Activated CD4-positive, alpha-beta memory T cell treated with anti-CD3 and anti-CD28 coated beads, Interleukin-2, amount 10 ng/mL, durations not matched to agents 7 days and 5 days (primary cell): ENCODE measurements at regions not wholly inside any gene's neighbourhood (a gene's known extent, or its start where the extent isn't known, plus 50 kb on each side); places are given as distances from the start of the nearest gene placed in this dataset.

ENCODE experiments used
- CTCF ChIA-PET: fragments of 350-600 bp; sonication (Branson Sonifier 250); formaldehyde crosslinking; loops from one replicate; lab custom pipeline; 2021; ENCODE audit warnings: antibody characterized with exemption, inconsistent platforms; lab: Charles Lee
- POLR2A ChIA-PET: fragments of 350-600 bp; sonication (Branson Sonifier 250); formaldehyde crosslinking; loops from one replicate; lab custom pipeline; 2021; ENCODE audit warnings: antibody characterized with exemption; lab: Charles Lee
- DNase-seq: peaks from one replicate; pipeline ENCODE4 v3.0.0-alpha.2; 2020
- H3K27ac Mint-ChIP-seq: one replicate; pipeline ENCODE4 v1.8.0; 2021; ENCODE audit warnings: mild to moderate bottlenecking, mixed read lengths
- H3K27me3 Mint-ChIP-seq: one replicate; pipeline ENCODE4 v1.8.0; 2021; ENCODE audit warnings: mixed read lengths
- H3K36me3 Mint-ChIP-seq: one replicate; pipeline ENCODE4 v1.8.0; 2021; ENCODE audit warnings: low read depth, mixed read lengths
- H3K4me1 Mint-ChIP-seq: one replicate; pipeline ENCODE4 v1.8.0; 2021; ENCODE audit warnings: mixed read lengths
- H3K4me3 Mint-ChIP-seq: one replicate; pipeline ENCODE4 v1.8.0; 2021; ENCODE audit warnings: mild to moderate bottlenecking, mixed read lengths
- H3K9me3 Mint-ChIP-seq: one replicate; pipeline ENCODE4 v1.8.0; 2021; ENCODE audit warnings: mixed read lengths

DNA sequence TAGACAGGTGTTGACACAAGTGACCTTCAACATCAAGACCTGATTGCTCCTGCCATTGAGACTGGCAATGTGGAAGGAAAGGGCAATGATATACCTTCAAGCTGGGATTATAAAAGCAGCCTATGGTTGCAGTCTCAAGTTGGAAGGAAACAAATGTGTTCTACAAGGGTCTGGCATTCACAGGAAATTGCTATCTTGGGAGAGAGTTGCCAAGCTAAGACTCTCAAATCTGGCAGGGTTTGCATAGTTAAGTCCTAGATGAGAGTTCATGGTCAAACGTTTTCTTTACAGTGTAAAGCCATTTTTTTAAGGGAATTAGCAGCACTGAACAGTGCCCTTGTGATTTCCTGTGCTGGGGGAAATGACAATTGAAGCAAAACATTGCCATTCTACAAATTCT is 546.9 kb upstream of the CFAP20DC start:
- DNase-seq: no peak
- no peak overlapping the region for H3K4me3 Mint-ChIP-seq
- H3K27me3 Mint-ChIP-seq: peaks cover 6% of the 10 kb centered on the region
- peaks cover 5% of the 10 kb centered on the region for H3K9me3 Mint-ChIP-seq
- ChIA-PET POLR2A (no interaction called here), CTCF (interaction anchor here (0.5 kb wide), 1 partner anchor 261 kb away, joined by 3 read pairs; no protein-coding TSS in a partner anchor)
- H3K36me3 Mint-ChIP-seq: no peaks in the 10 kb centered on the region
- H3K4me1 Mint-ChIP-seq: no peaks in the 10 kb centered on the region
- no peak overlapping the region for H3K27ac Mint-ChIP-seq

DNA sequence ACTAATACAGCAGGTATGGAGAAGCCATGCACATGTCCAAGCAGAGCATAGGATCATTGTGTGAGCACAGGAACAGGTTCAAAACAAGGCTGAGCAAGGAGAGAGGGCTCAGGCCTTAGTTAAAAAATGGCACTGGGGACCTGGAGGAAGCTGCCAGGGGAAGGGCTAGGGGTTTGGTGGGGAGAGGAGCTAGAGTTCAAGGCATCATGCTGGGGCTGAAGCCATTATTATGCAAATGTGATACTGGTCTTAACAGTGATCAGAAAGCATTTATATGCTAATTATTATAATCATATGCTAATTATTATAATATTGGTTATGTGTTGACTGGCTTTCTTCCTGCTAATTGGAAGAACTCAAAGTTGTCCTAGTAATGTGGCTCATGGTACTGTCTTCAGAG is 546.0 kb upstream of the CFAP20DC start:
- Mint-ChIP-seq H3K9me3 (peaks cover 5% of the 10 kb centered on the region), H3K27me3 (peaks cover 6% of the 10 kb centered on the region), H3K4me3 (no peak overlapping the region), H3K36me3 (no peaks in the 10 kb centered on the region), H3K4me1 (no peaks in the 10 kb centered on the region), H3K27ac (no peak overlapping the region)
- DNase-seq: no peak
- CTCF ChIA-PET: no interaction called here
- POLR2A ChIA-PET: no interaction called here

DNA sequence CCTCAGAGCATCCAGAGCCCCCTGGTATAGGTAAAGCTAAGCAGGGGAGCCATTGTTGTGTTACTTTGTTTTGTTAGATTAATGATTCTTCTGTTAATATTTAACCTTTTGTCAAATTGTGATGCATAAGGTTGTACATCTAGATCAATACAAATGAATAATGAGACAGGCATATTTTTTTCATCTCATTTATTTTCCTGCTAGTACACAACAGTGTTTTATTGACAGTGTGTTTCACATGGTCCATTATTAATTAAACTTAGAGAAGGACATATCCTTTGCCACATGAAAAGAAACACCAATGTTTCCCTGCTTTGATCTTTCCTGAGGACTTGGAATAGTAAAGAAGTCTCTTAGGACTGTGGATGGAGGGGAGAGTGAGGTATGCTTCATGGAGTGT is 543.6 kb upstream of the CFAP20DC start:
- H3K27ac Mint-ChIP-seq: no peak overlapping the region
- H3K4me1 Mint-ChIP-seq: no peaks in the 10 kb centered on the region
- H3K4me3 Mint-ChIP-seq: no peak overlapping the region
- no peak for DNase-seq
- ChIA-PET CTCF (interaction anchor here (0.5 kb wide), 1 partner anchor 264 kb away, joined by 5 read pairs; no protein-coding TSS in a partner anchor), POLR2A (no interaction called here)
- no peaks in the 10 kb centered on the region for H3K36me3 Mint-ChIP-seq
- peaks cover 5% of the 10 kb centered on the region for H3K9me3 Mint-ChIP-seq
- H3K27me3 Mint-ChIP-seq: peaks cover 6% of the 10 kb centered on the region

DNA sequence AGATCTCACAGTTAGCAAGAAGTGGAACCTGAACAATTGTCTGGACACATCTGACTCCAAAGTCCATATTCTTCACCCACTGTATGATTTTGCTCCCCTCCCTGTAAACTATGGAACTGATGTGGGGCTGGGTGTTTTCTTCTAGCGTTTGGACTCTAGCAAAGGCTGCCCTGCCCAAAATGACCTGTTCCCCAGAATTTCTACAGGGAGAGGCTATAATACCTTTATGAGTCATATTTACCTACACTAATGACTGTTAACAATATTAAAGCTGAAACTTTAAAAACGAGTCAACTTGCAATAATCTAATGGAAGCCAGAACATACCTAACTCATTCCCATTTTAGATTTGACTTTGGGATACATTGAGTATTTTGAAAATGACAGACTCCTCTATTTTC is 531.2 kb upstream of the CFAP20DC start:
- H3K4me3 Mint-ChIP-seq: no peak overlapping the region
- H3K4me1 Mint-ChIP-seq: peaks cover 5% of the 10 kb centered on the region

DNA sequence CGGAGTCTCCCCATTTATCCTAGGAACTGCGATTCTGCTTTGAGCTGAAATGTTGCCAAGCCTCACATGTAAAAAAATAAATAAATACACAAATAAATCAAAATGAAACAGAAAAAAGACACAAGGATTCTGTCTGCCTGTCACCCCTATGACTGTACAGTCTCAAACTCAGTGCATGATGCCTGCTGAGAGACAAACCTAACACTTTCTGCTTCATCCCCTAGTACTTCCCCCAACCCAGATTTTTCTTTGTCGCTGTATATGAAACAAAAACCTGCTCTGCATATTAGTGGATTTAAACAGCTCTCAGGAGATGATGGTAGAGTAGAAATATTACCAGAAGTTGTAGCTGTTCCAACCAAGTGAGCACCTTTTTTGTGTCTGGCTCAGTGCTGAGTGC is 530.7 kb upstream of the CFAP20DC start:
- ChIA-PET CTCF (no interaction called here), POLR2A (no interaction called here)
- H3K27ac Mint-ChIP-seq: no peak overlapping the region

More for the DNA sequence above, 531.2 kb upstream of the CFAP20DC start:
- Mint-ChIP-seq H3K27ac (no peak overlapping the region), H3K9me3 (peaks cover 4% of the 10 kb centered on the region), H3K36me3 (peaks cover 4% of the 10 kb centered on the region), H3K27me3 (no peaks in the 10 kb centered on the region)
- no peak for DNase-seq
- ChIA-PET CTCF (no interaction called here), POLR2A (no interaction called here)

DNA sequence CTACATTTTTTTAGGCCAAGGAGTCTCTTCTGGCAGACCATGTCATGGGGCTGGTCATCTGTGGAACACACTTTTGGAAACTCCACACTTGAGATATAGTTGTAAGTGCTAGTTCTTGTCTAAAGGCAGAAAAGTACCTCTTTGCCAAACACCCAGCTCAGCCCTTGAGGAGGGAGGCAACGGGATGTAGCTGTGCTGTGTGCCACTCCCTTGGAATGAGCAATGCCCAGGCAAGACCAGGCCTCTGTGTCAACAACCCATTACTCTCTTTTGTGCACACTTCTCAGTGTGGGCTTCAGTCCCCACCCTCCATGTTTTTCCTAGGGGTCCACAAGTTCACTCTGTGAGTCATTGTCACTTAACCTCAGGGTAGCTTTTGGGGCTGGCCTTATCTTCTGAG is 528.3 kb upstream of the CFAP20DC start:
- H3K4me3 Mint-ChIP-seq: no peak overlapping the region
- no peaks in the 10 kb centered on the region for H3K9me3 Mint-ChIP-seq
- no peaks in the 10 kb centered on the region for H3K36me3 Mint-ChIP-seq
- ChIA-PET POLR2A (no interaction called here), CTCF (interaction anchor here (0.6 to 2.4 kb wide), 5 partner anchors 9 to 887 kb away, joined by 4 to 9 read pairs (median 6); no protein-coding TSS in a partner anchor)
- DNase-seq: no peak
- peaks cover 5% of the 10 kb centered on the region for H3K4me1 Mint-ChIP-seq
- no peak overlapping the region for H3K27ac Mint-ChIP-seq
- no peaks in the 10 kb centered on the region for H3K27me3 Mint-ChIP-seq

More for the DNA sequence above, 530.7 kb upstream of the CFAP20DC start:
- DNase-seq: no peak
- H3K36me3 Mint-ChIP-seq: no peaks in the 10 kb centered on the region
- peaks cover 5% of the 10 kb centered on the region for H3K4me1 Mint-ChIP-seq
- no peaks in the 10 kb centered on the region for H3K27me3 Mint-ChIP-seq
- H3K9me3 Mint-ChIP-seq: no peaks in the 10 kb centered on the region
- no peak overlapping the region for H3K4me3 Mint-ChIP-seq

DNA sequence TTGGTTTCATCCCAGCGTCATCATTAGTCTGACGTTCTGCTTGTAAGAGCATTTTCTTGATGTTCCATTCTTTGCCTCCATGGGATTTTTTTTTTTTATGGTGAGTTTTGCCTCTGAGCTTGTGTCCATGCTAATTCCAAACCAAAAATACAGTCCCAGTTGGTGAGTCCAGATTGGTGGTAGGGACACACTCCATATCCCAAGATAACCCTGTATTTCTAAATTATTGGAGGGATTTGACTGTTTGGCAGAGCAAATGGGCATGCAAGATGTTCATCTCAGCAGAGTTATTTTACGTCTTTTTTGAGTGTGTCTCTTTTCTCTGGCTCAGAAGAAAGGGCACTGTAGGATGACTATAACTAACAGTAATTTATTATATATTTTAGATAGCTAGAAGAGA is 526.8 kb upstream of the CFAP20DC start:
- POLR2A ChIA-PET: no interaction called here
- CTCF ChIA-PET: interaction anchor here (0.8 to 2.5 kb wide), 10 partner anchors 9 to 1805 kb away, joined by 3 to 11 read pairs (median 4); no protein-coding TSS in a partner anchor
- Mint-ChIP-seq H3K27ac (no peak overlapping the region), H3K9me3 (no peaks in the 10 kb centered on the region), H3K4me3 (no peak overlapping the region), H3K36me3 (no peaks in the 10 kb centered on the region), H3K27me3 (no peaks in the 10 kb centered on the region), H3K4me1 (peaks cover 5% of the 10 kb centered on the region)
- no peak for DNase-seq

DNA sequence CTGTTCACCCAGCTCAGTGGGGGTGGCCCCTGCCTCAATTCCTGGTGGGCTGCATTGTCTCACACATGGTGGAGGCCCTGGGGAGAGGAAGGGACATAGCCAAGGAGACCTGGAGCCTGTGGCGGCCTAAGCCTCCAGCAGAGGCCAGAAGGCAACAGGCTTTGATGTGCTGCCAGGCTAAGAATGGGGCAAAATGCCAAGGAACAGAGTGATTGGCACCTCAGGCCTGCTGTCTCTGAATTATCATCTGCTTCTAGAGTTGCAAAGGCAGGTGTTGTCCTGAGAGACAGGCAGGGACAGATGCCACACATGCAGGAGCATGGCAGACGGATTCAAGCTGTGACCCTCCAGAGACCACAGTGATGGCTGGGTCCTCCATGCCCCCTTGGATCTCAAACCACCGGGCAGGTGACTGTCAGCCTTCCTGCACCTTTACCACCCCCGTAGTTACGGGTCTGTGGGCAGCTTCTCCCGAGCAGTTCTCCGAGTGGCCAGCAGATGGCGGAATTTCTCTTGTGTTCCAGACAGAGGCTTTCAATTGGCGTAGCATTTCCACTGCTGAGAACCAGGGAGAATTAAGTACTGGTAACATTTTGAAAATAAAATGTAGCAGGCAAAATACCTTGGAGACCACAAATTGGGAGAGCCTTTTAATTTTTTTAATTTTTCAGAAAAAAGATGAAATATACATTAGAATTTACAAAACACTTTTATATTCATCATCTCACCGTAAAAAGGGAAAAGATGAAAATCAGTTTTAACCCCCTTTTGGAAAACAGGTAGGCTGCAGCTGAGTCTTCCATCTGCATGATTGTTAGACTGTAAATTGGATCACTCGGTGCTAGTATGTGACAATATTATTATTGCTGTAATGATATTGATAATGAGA is 525.5 kb upstream of the CFAP20DC start:
- no peak overlapping the region for H3K27ac Mint-ChIP-seq
- H3K27me3 Mint-ChIP-seq: no peaks in the 10 kb centered on the region
- DNase-seq: peak; percentile 84
- no peaks in the 10 kb centered on the region for H3K36me3 Mint-ChIP-seq
- no peaks in the 10 kb centered on the region for H3K9me3 Mint-ChIP-seq
- CTCF ChIA-PET: interaction anchor here (0.6 to 2.6 kb wide), 24 partner anchors 8 to 1807 kb away, joined by 3 to 22 read pairs (median 3); no protein-coding TSS in a partner anchor
- no peak overlapping the region for H3K4me3 Mint-ChIP-seq
- no peaks in the 10 kb centered on the region for H3K4me1 Mint-ChIP-seq
- POLR2A ChIA-PET: interaction anchor here (1.1 kb wide), 1 partner anchor 282 kb away, joined by 3 read pairs; no protein-coding TSS in a partner anchor

DNA sequence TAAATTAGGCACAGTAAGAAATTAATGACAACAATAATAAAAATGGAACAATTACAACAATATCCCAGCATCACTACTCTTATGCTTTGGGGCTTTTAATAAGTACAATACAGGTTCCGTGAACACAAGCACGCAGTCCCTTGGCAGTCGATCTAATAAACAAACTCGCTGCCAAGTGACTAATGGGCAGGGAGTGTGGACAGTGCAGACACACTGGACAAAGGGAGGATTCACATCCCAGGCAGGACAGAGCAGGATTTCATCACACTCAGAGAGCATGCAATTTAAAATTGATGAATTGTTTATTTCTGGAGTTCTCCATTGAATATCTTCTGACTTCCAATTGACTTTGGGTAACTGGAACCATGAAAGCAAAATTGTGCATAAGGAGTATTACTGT is 524.1 kb upstream of the CFAP20DC start:
- no peaks in the 10 kb centered on the region for H3K9me3 Mint-ChIP-seq
- H3K27ac Mint-ChIP-seq: no peak overlapping the region
- DNase-seq: no peak
- no peak overlapping the region for H3K4me3 Mint-ChIP-seq
- H3K27me3 Mint-ChIP-seq: no peaks in the 10 kb centered on the region
- POLR2A ChIA-PET: no interaction called here
- CTCF ChIA-PET: interaction anchor here (1.4 to 2.6 kb wide), 4 partner anchors 16 to 284 kb away, joined by 3 to 22 read pairs (median 6); no protein-coding TSS in a partner anchor
- H3K4me1 Mint-ChIP-seq: no peaks in the 10 kb centered on the region
- no peaks in the 10 kb centered on the region for H3K36me3 Mint-ChIP-seq

DNA sequence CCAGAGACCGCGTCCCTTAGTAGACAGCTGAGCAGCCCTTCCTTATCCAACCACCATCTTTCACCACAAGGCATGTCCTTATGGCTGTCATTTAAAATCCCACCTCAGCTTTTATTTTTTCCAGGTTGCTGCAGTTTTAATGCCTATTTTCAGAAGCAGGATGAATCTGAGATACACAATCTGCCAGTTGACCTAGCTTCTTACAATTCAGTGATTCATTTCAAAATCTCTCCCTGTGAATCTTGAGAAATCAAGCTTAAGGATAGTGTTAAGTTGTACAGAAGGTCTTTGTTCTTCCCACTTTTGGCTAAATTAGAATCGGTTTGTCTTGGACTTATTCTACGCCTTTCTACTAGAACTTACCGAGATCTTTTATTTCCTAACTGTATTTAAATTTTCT is 522.3 kb upstream of the CFAP20DC start:
- ChIA-PET CTCF (interaction anchor here (0.9 kb wide), 1 partner anchor 259 kb away, joined by 3 read pairs; no protein-coding TSS in a partner anchor), POLR2A (no interaction called here)
- H3K4me3 Mint-ChIP-seq: no peak overlapping the region

DNA sequence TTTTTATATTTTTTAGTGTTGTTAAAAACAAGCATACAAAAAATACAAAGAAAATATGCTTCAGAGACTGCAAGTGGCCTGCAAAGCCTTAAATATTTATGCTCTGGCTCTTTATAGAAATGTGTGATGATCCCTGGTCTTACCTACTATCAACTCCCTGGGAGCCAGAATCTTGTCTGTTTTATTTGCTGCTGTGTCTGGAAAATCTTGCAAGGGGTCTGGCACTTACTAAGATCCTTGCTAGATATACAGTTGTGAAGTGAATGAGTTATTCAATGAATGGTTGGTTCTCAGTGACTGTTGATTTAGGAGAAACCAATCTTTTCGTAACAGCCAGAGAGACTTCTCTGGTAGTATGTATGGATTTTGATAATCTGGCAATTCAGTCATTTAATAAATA is 521.0 kb upstream of the CFAP20DC start:
- H3K27ac Mint-ChIP-seq: no peak overlapping the region
- no peak for DNase-seq
- no peaks in the 10 kb centered on the region for H3K9me3 Mint-ChIP-seq
- ChIA-PET POLR2A (no interaction called here), CTCF (no interaction called here)
- no peak overlapping the region for H3K4me3 Mint-ChIP-seq
- peaks cover 14% of the 10 kb centered on the region for H3K4me1 Mint-ChIP-seq
- no peaks in the 10 kb centered on the region for H3K36me3 Mint-ChIP-seq
- H3K27me3 Mint-ChIP-seq: no peaks in the 10 kb centered on the region

More for the DNA sequence above, 522.3 kb upstream of the CFAP20DC start:
- H3K27me3 Mint-ChIP-seq: no peaks in the 10 kb centered on the region
- peaks cover 2% of the 10 kb centered on the region for H3K4me1 Mint-ChIP-seq
- H3K27ac Mint-ChIP-seq: no peak overlapping the region
- H3K36me3 Mint-ChIP-seq: no peaks in the 10 kb centered on the region
- no peaks in the 10 kb centered on the region for H3K9me3 Mint-ChIP-seq
- DNase-seq: no peak

DNA sequence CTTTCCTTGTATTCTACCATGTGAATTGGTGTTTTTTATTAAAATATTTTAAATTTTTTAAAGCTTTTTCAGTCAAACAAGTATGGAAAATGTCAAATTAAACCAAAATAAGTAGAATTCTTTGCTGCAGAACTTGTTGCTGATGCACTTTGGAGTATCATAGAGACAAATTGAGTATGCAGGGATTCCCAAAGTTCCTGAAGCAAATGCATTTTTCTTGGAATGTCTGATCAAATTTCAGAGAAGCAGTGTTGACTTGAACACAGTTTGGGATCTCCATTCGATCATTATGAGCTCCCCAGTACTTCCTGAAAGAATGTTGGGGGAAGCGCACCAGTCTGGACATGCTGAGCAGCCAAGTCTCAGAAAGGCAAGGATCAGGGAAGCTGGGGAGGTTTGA is 517.8 kb upstream of the CFAP20DC start:
- ChIA-PET CTCF (interaction anchor here (0.8 to 1.1 kb wide), 2 partner anchors 8 to 290 kb away, joined by 3 read pairs; no protein-coding TSS in a partner anchor), POLR2A (no interaction called here)
- peaks cover 18% of the 10 kb centered on the region for H3K4me1 Mint-ChIP-seq

DNA sequence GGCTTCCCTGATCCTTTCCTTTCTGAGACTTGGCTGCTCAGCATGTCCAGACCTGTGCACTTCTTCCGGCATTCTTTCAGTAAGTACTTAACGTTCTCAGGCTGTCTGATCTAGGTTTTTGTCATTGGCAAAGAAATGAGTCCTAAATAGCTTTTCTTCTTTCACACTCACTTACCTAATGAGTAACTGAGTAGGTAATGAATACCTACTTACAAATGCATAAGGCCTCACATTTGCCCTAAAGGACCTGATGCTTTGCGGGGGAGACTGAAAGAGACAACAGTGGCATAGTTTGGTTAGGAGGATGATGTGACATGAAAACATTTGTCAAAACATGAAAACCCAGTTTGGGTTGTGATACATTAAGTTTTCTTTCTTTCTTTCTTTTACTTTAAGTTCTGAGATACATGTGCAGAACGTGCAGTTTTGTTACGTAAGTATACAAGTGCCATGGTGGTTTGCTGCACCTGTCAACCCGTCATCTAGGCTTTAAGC is 516.7 kb upstream of the CFAP20DC start:
- H3K4me1 Mint-ChIP-seq: peaks cover 19% of the 10 kb centered on the region
- peaks cover 9% of the 10 kb centered on the region for H3K9me3 Mint-ChIP-seq
- H3K27me3 Mint-ChIP-seq: no peaks in the 10 kb centered on the region
- ChIA-PET CTCF (interaction anchor here (0.6 to 1.2 kb wide), 2 partner anchors 9 to 56 kb away, joined by 3 read pairs; no protein-coding TSS in a partner anchor), POLR2A (interaction anchor here (0.5 kb wide), 1 partner anchor 86 kb away, joined by 5 read pairs; no protein-coding TSS in a partner anchor)
- no peak overlapping the region for H3K4me3 Mint-ChIP-seq
- H3K36me3 Mint-ChIP-seq: peaks cover 7% of the 10 kb centered on the region
- no peak for DNase-seq
- H3K27ac Mint-ChIP-seq: peak overlapping the region; percentile 3

More for the DNA sequence above, 517.8 kb upstream of the CFAP20DC start:
- Mint-ChIP-seq H3K27me3 (no peaks in the 10 kb centered on the region), H3K4me3 (no peak overlapping the region), H3K36me3 (peaks cover 7% of the 10 kb centered on the region), H3K9me3 (peaks cover 9% of the 10 kb centered on the region), H3K27ac (no peak overlapping the region)
- DNase-seq: no peak
